HL-60 (cell line): ENCODE measurements at regions not wholly inside any gene's neighbourhood (a gene's known extent, or its start where the extent isn't known, plus 50 kb on each side); places are given as distances from the start of the nearest gene placed in this dataset.

ENCODE experiments used
- DNase-seq, 2 experiments: peaks; one replicate each; pipeline ENCODE4 v3.0.0-alpha.2; 2010 to 2020; ENCODE audit warnings: low read depth in 1 of 2, low spot score in 1 of 2
- H3K27ac ChIP-seq: fragments of 250-450 bp; sonication (Bioruptor Pico); replicated peaks from 2 replicates; pipeline ENCODE4 v1.5.1; 2020; ENCODE audit warnings: mild to moderate bottlenecking, moderate library complexity
- H3K27me3 ChIP-seq: fragments of 250-450 bp; sonication (Bioruptor Pico); 2 replicates; pipeline ENCODE4 v1.5.1; 2021; ENCODE audit warnings: mild to moderate bottlenecking, moderate library complexity; ENCODE audit not compliant: insufficient read depth, poor library complexity, severe bottlenecking
- H3K4me3 ChIP-seq: replicated peaks from 2 replicates; pipeline ENCODE4 v1.5.1; 2011; ENCODE audit warnings: mild to moderate bottlenecking, control low read depth, low read length; ENCODE audit not compliant: insufficient read depth
- CTCF ChIP-seq: IDR thresholded peaks from one replicate; pipeline ENCODE4 v1.5.1; 2011; ENCODE audit warnings: low read length, control low read depth, inconsistent platforms; ENCODE audit not compliant: insufficient read depth
- GABPA ChIP-seq: IDR thresholded peaks from 2 replicates; pipeline ENCODE4 v1.6.1; 2012; ENCODE audit warnings: low read depth
- POLR2AphosphoS5 ChIP-seq: IDR thresholded peaks from 2 replicates; pipeline ENCODE4 v1.6.1; 2012; ENCODE audit warnings: low read depth
- REST ChIP-seq: IDR thresholded peaks from 2 replicates; pipeline ENCODE4 v1.6.1; 2012; ENCODE audit warnings: low read depth; ENCODE audit not compliant: insufficient replicate concordance
- SPI1 ChIP-seq: IDR thresholded peaks from 2 replicates; pipeline ENCODE4 v1.6.1; 2012; ENCODE audit warnings: low read depth, mild to moderate bottlenecking, borderline replicate concordance

- no peak overlapping the region for H3K27ac ChIP-seq
- TF ChIP-seq POLR2AphosphoS5 = no peak
- TF ChIP-seq GABPA = no peak
- no peak for TF ChIP-seq REST
- TF ChIP-seq CTCF = no peak
- no peak for TF ChIP-seq SPI1
- no peak overlapping the region for H3K4me3 ChIP-seq
- DNase-seq = no peak
- H3K27me3 ChIP-seq = no peaks in the 10 kb centered on the region
Measured at GRCh38 chr11:116123739-116124138, 619.5 kb upstream of the CADM1 start.

GRCh38 chr11:116122697-116123472, 618.7 kb upstream of the CADM1 start:
- no peak overlapping the region for H3K4me3 ChIP-seq
- no peak overlapping the region for H3K27ac ChIP-seq
- TF ChIP-seq POLR2AphosphoS5 (no peak), GABPA (no peak), CTCF (no peak), SPI1 (no peak), REST (no peak)
- no peaks in the 10 kb centered on the region for H3K27me3 ChIP-seq
- DNase-seq = no peak

GRCh38 chr11:116119158-116119557, 614.9 kb upstream of the CADM1 start:
- no peak for TF ChIP-seq POLR2AphosphoS5
- TF ChIP-seq SPI1 = no peak
- no peak for TF ChIP-seq GABPA
- no peak for TF ChIP-seq REST
- no peak for TF ChIP-seq CTCF
- no peaks in the 10 kb centered on the region for H3K27me3 ChIP-seq
- H3K4me3 ChIP-seq = no peak overlapping the region
- no peak for DNase-seq
- H3K27ac ChIP-seq = no peak overlapping the region
